B cell (primary cell): ENCODE measurements at regions not wholly inside any gene's neighbourhood (a gene's known extent, or its start where the extent isn't known, plus 50 kb on each side); places are given as distances from the start of the nearest gene placed in this dataset.

Experiments used
- ATAC-seq: fragments of 200-7000 bp; cut with Tn5 transposase; one replicate; pipeline ENCODE4 v1.10.0; 2021; ENCODE audit warnings: low read depth, mild to moderate bottlenecking, moderate number of reproducible peaks, moderate library complexity
- CTCF ChIA-PET: fragments of 350-600 bp; sonication (Branson Sonifier 250); formaldehyde crosslinking; loops from one replicate; lab custom pipeline; 2021; ENCODE audit warnings: antibody characterized with exemption, inconsistent platforms; lab: Charles Lee
- POLR2A ChIA-PET: fragments of 350-600 bp; sonication (Branson Sonifier 250); formaldehyde crosslinking; loops from one replicate; lab custom pipeline; 2021; ENCODE audit warnings: antibody characterized with exemption; lab: Charles Lee
- DNase-seq: peaks from one replicate; pipeline ENCODE4 v3.0.0; 2013
- H2AFZ ChIP-seq: 2 replicates; pipeline ENCODE4 v1.6.1; 2012; ENCODE audit warnings: mild to moderate bottlenecking, low read depth, low read length; ENCODE audit not compliant: insufficient read depth, poor library complexity, severe bottlenecking
- H3K27ac ChIP-seq, 2 donors: 1 replicate in 1 of 2; 2 replicates in 1 of 2; pipeline ENCODE4 v1.5.1; 2012 to 2013; ENCODE audit warnings: low read length in 2 of 2, mild to moderate bottlenecking in 2 of 2, moderate library complexity in 1 of 2
- H3K27me3 ChIP-seq, 4 experiments: fragments of 200-600 bp in 1 of 4; sonication (generic) in 1 of 4; replicated peaks in 1 of 4; 1 replicate in 2 of 4; 2 replicates in 2 of 4; pipeline versions ENCODE4 v1.6.1 to v1.7.0; 2013 to 2016; ENCODE audit warnings: low read length in 3 of 4, mild to moderate bottlenecking in 2 of 4, mixed read lengths in 1 of 4, moderate library complexity in 1 of 4; ENCODE audit not compliant: insufficient read depth in 4 of 4, control insufficient read depth in 3 of 4; ENCODE audit errors: control extremely low read depth in 1 of 4
- H3K36me3 ChIP-seq, 2 experiments: replicated peaks in 1 of 2; 1 replicate in 1 of 2; 2 replicates in 1 of 2; pipeline versions ENCODE4 v1.6.1 to v1.7.1; 2013; ENCODE audit warnings: low read length in 1 of 2; ENCODE audit not compliant: insufficient read depth in 2 of 2, control insufficient read depth in 1 of 2; ENCODE audit errors: control extremely low read depth in 1 of 2, extremely low read depth in 1 of 2
- H3K4me1 ChIP-seq, 2 donors: fragments of 200-600 bp in 1 of 2; sonication (generic) in 1 of 2; 1 replicate in 1 of 2; 2 replicates in 1 of 2; pipeline versions ENCODE4 v1.5.1 to v1.6.1; 2013 to 2017; ENCODE audit warnings: low read length in 2 of 2; ENCODE audit not compliant: control insufficient read depth in 2 of 2, insufficient read depth in 2 of 2
- H3K4me2 ChIP-seq: replicated peaks from 2 replicates; pipeline ENCODE3; 2012; ENCODE audit warnings: mild to moderate bottlenecking, low read depth, low read length; ENCODE audit not compliant: poor library complexity, severe bottlenecking
- H3K4me3 ChIP-seq, 5 experiments: fragments of 200-600 bp in 1 of 5; sonication (generic) in 1 of 5; 1 replicate in 3 of 5; 2 replicates in 2 of 5; pipeline versions ENCODE4 v1.5.1 to v1.7.0; 2011 to 2016; ENCODE audit warnings: low read length in 4 of 5, mild to moderate bottlenecking in 4 of 5, low read depth in 2 of 5, control low read depth in 1 of 5, moderate library complexity in 1 of 5; ENCODE audit not compliant: insufficient read depth in 1 of 5; ENCODE audit errors: control extremely low read depth in 1 of 5, extremely low read depth in 1 of 5
- H3K79me2 ChIP-seq: fragments of 200-600 bp; sonication (generic); one replicate; pipeline ENCODE4 v1.6.0; 2016; ENCODE audit warnings: low read length; ENCODE audit not compliant: control insufficient read depth, insufficient read depth
- H3K9ac ChIP-seq: fragments of 200-600 bp; sonication (generic); 2 replicates; pipeline ENCODE4 v1.6.1; 2017; ENCODE audit warnings: mild to moderate bottlenecking, low read length, moderate library complexity
- H3K9me3 ChIP-seq, 3 donors: one replicate each; pipeline versions ENCODE4 v1.6.1 to v1.7.1; 2013; ENCODE audit warnings: low read length in 2 of 3; ENCODE audit not compliant: control insufficient read depth in 2 of 3, insufficient read depth in 1 of 3; ENCODE audit errors: control extremely low read depth in 1 of 3
- H4K20me1 ChIP-seq: 2 replicates; pipeline ENCODE4 v1.6.0; 2012; ENCODE audit warnings: mild to moderate bottlenecking, low read length; ENCODE audit not compliant: insufficient read depth, control insufficient read depth, poor library complexity, severe bottlenecking
- H3K27ac Mint-ChIP-seq: one replicate; pipeline ENCODE4 v1.8.0; 2021; ENCODE audit warnings: mixed read lengths
- H3K27me3 Mint-ChIP-seq: one replicate; pipeline ENCODE4 v1.8.0; 2021; ENCODE audit warnings: mixed read lengths
- H3K4me1 Mint-ChIP-seq: one replicate; pipeline ENCODE4 v1.8.0; 2021; ENCODE audit warnings: mixed read lengths
- H3K4me3 Mint-ChIP-seq: one replicate; pipeline ENCODE4 v1.8.0; 2021; ENCODE audit warnings: mixed read lengths
- H3K9me3 Mint-ChIP-seq: one replicate; pipeline ENCODE4 v1.8.0; 2022; ENCODE audit warnings: mixed read lengths; ENCODE audit not compliant: insufficient read depth
- EZH2 ChIP-seq: IDR thresholded peaks from 2 replicates; pipeline ENCODE4 v1.6.1; 2012; ENCODE audit warnings: borderline replicate concordance, low read depth, mild to moderate bottlenecking, moderate library complexity, low read length; ENCODE audit not compliant: insufficient read depth, poor library complexity, severe bottlenecking
- whole genome bisulfite sequencing: methylation state at CpG from one replicate; pipeline ENCODE4 v1.1.5; 2013; ENCODE audit warnings: missing lambda C conversion rate; ENCODE audit not compliant: insufficient coverage; 5-methylcytosine and 5-hydroxymethylcytosine counted together
- intact Hi-C: fragments of 100-400 bp; cut with micrococcal nuclease; formaldehyde crosslinking; loops from one replicate; pipeline ENCODE4 v1.10.0; 2022
- TF ChIP-seq, protein P1 (sequence below): fragments of 200-600 bp; IDR thresholded peaks from one replicate; pipeline ENCODE4 v1.8.0; 2022; ENCODE audit warnings: antibody characterized with exemption, mild to moderate bottlenecking

DNA sequence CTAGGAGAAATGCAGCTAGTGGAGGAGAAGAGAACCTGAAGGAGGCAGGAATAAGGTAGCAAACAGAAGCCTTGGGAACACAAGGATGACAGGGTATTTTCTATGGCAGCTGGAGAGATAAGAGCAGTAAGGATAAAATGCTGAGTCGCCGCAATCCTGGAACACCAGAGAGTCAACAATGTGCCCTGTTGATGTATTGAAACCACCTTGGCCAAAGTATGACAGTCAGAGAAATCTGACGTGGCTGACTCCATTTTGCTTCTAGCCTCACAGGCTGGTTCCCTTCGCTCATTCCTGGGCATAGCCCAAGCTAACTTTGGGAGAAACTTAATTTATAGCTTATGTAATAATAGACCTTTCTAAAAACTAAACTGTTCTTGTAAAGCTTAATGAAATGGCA, 56.6 kb upstream of the C4orf54 start:
- no peak overlapping the region for H3K27ac ChIP-seq
- intact Hi-C loops, result no loop called here
- no peak overlapping the region for H3K9ac ChIP-seq
- ChIA-PET CTCF (interaction anchor here (1.2 kb wide), 1 partner anchor 10 kb away, joined by 3 read pairs; no protein-coding TSS in a partner anchor), POLR2A (no interaction called here)
- Mint-ChIP-seq H3K4me1 (no peaks in the 10 kb centered on the region), H3K4me3 (no peak overlapping the region), H3K9me3 (no peaks in the 10 kb centered on the region), H3K27ac (no peak overlapping the region), H3K27me3 (peaks cover 14% of the 10 kb centered on the region)
- H3K4me1 ChIP-seq, result no peaks in the 10 kb centered on the region
- H4K20me1 ChIP-seq, result no peaks in the 10 kb centered on the region
- H3K9me3 ChIP-seq, result no peaks in the 10 kb centered on the region
- no peak overlapping the region for H3K4me2 ChIP-seq
- no peaks in the 10 kb centered on the region for H3K27me3 ChIP-seq
- H3K79me2 ChIP-seq, result no peaks in the 10 kb centered on the region
- no peak overlapping the region for H3K4me3 ChIP-seq
- no peaks in the 10 kb centered on the region for H3K36me3 ChIP-seq
- H2AFZ ChIP-seq, result no peak overlapping the region
- no peak for TF ChIP-seq EZH2
- TF ChIP-seq, protein P1, sequence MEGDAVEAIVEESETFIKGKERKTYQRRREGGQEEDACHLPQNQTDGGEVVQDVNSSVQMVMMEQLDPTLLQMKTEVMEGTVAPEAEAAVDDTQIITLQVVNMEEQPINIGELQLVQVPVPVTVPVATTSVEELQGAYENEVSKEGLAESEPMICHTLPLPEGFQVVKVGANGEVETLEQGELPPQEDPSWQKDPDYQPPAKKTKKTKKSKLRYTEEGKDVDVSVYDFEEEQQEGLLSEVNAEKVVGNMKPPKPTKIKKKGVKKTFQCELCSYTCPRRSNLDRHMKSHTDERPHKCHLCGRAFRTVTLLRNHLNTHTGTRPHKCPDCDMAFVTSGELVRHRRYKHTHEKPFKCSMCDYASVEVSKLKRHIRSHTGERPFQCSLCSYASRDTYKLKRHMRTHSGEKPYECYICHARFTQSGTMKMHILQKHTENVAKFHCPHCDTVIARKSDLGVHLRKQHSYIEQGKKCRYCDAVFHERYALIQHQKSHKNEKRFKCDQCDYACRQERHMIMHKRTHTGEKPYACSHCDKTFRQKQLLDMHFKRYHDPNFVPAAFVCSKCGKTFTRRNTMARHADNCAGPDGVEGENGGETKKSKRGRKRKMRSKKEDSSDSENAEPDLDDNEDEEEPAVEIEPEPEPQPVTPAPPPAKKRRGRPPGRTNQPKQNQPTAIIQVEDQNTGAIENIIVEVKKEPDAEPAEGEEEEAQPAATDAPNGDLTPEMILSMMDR, result no peak
- no peak for ATAC-seq
- no peak for DNase-seq
- 93% methylated on average over 3 of the region's 4 CpGs for WGBS

GRCh38 chr4:99712530-99712929, 54.9 kb upstream of the C4orf54 start:
- intact Hi-C loops, result no loop called here
- TF ChIP-seq, protein P1, result no peak
- TF ChIP-seq EZH2, result no peak
- H3K4me1 Mint-ChIP-seq, result no peaks in the 10 kb centered on the region
- H3K4me3 Mint-ChIP-seq, result no peak overlapping the region
- peaks cover 11% of the 10 kb centered on the region for H3K27me3 Mint-ChIP-seq
- Histone ChIP-seq H3K27me3 (no peaks in the 10 kb centered on the region), H3K79me2 (no peaks in the 10 kb centered on the region), H3K36me3 (no peaks in the 10 kb centered on the region), H3K4me2 (no peak overlapping the region), H4K20me1 (no peaks in the 10 kb centered on the region), H3K9me3 (no peaks in the 10 kb centered on the region), H2AFZ (no peak overlapping the region), H3K4me3 (no peak overlapping the region), H3K4me1 (no peaks in the 10 kb centered on the region), H3K9ac (no peak overlapping the region), H3K27ac (no peak overlapping the region)
- no peak overlapping the region for H3K27ac Mint-ChIP-seq
- no peaks in the 10 kb centered on the region for H3K9me3 Mint-ChIP-seq
- DNase-seq (no peak), ATAC-seq (no peak)
- CTCF ChIA-PET, result no interaction called here
- POLR2A ChIA-PET, result no interaction called here
- 93% methylated on average over 3 of the region's 3 CpGs for WGBS
